Hepatocyte (in vitro differentiated cells): ENCODE measurements at regions not wholly inside any gene's neighbourhood (a gene's known extent, or its start where the extent isn't known, plus 50 kb on each side); places are given as distances from the start of the nearest gene placed in this dataset.

Source experiments
- DNase-seq: peaks from one replicate; pipeline ENCODE4 v3.0.0-alpha.2; 2016; ENCODE audit warnings: low spot score
- H2AFZ ChIP-seq: fragments of 200-600 bp; sonication (generic); 2 replicates; pipeline ENCODE4 v1.6.0; 2016; ENCODE audit warnings: antibody characterized with exemption, mild to moderate bottlenecking
- H3K27ac ChIP-seq: fragments of 200-600 bp; sonication (generic); 2 replicates; pipeline ENCODE4 v1.5.1; 2016; ENCODE audit warnings: mild to moderate bottlenecking
- H3K27me3 ChIP-seq: fragments of 200-600 bp; sonication (generic); 2 replicates; pipeline ENCODE4 v1.6.1; 2016
- H3K36me3 ChIP-seq: fragments of 200-600 bp; sonication (generic); replicated peaks from 2 replicates; pipeline ENCODE4 v1.5.1; 2016; ENCODE audit warnings: low read depth; ENCODE audit not compliant: insufficient read depth
- H3K4me1 ChIP-seq: fragments of 200-600 bp; sonication (generic); 2 replicates; pipeline ENCODE4 v1.5.1; 2016; ENCODE audit warnings: mild to moderate bottlenecking, moderate library complexity; ENCODE audit not compliant: insufficient read depth
- H3K4me2 ChIP-seq: fragments of 200-600 bp; sonication (generic); 2 replicates; pipeline ENCODE4 v1.6.0; 2016
- H3K4me3 ChIP-seq: fragments of 200-600 bp; sonication (generic); 2 replicates; pipeline ENCODE4 v1.5.1; 2016; ENCODE audit warnings: mild to moderate bottlenecking
- H3K79me2 ChIP-seq: fragments of 200-600 bp; sonication (generic); 2 replicates; pipeline ENCODE4 v1.6.0; 2017; ENCODE audit warnings: mild to moderate bottlenecking
- H3K9me2 ChIP-seq: fragments of 200-600 bp; sonication (generic); replicated peaks from 2 replicates; pipeline ENCODE4 v1.6.0; 2017; ENCODE audit warnings: mild to moderate bottlenecking; ENCODE audit not compliant: insufficient read depth
- H3K9me3 ChIP-seq: fragments of 200-600 bp; sonication (generic); 2 replicates; pipeline ENCODE4 v1.5.1; 2016; ENCODE audit warnings: low read depth, mild to moderate bottlenecking
- H4K20me1 ChIP-seq: fragments of 200-600 bp; sonication (generic); 2 replicates; pipeline ENCODE4 v1.6.0; 2016; ENCODE audit warnings: mild to moderate bottlenecking; ENCODE audit not compliant: insufficient read depth, poor library complexity, severe bottlenecking
- CTCF ChIP-seq: fragments of 200-600 bp; sonication (generic); IDR thresholded peaks from 2 replicates; pipeline ENCODE4 v1.5.1; 2016; ENCODE audit warnings: antibody characterized with exemption, mild to moderate bottlenecking; ENCODE audit not compliant: poor library complexity
- EZH2 ChIP-seq: fragments of 200-600 bp; sonication (generic); IDR thresholded peaks from 2 replicates; pipeline ENCODE4 v1.6.1; 2016; ENCODE audit warnings: antibody characterized with exemption, mild to moderate bottlenecking, borderline replicate concordance
- EZH2phosphoT487 ChIP-seq: fragments of 200-600 bp; sonication (generic); IDR thresholded peaks from one replicate; pipeline ENCODE4 v1.6.1; 2018; ENCODE audit warnings: antibody characterized with exemption, mild to moderate bottlenecking, low read depth, moderate library complexity; ENCODE audit not compliant: unreplicated experiment, severe bottlenecking
- WGBS: methylation state at CpG from one replicate; pipeline ENCODE4 v1.1.6; 2016; ENCODE audit warnings: low lambda C conversion rate; ENCODE audit errors: missing lambda C conversion rate; 5-methylcytosine and 5-hydroxymethylcytosine counted together

- Histone ChIP-seq H3K4me3 (no peak overlapping the region), H2AFZ (no peak overlapping the region), H3K27ac (no peak overlapping the region), H3K9me3 (no peaks in the 10 kb centered on the region), H3K79me2 (no peaks in the 10 kb centered on the region), H3K4me2 (no peak overlapping the region), H3K27me3 (no peaks in the 10 kb centered on the region), H3K4me1 (no peaks in the 10 kb centered on the region), H3K36me3 (no peaks in the 10 kb centered on the region), H4K20me1 (no peaks in the 10 kb centered on the region), H3K9me2 (no peaks in the 10 kb centered on the region)
- DNase-seq, result no peak
- 35% methylated on average over 2 of the region's 2 CpGs for WGBS
- TF ChIP-seq EZH2phosphoT487 (no peak), EZH2 (no peak), CTCF (no peak)
These were observed 253.7 kb downstream of the SLC6A15 start for GRCh38 chr12:84658877-84659276.

GRCh38 chr12:84656705-84657104, 255.9 kb downstream of the SLC6A15 start:
- no peak for TF ChIP-seq EZH2phosphoT487
- TF ChIP-seq CTCF, result no peak
- no peak for TF ChIP-seq EZH2
- Histone ChIP-seq H3K4me1 (no peaks in the 10 kb centered on the region), H3K27ac (no peak overlapping the region), H3K4me3 (no peak overlapping the region), H4K20me1 (no peaks in the 10 kb centered on the region), H3K9me3 (no peaks in the 10 kb centered on the region), H3K9me2 (no peaks in the 10 kb centered on the region), H3K27me3 (no peaks in the 10 kb centered on the region), H2AFZ (no peak overlapping the region), H3K36me3 (no peaks in the 10 kb centered on the region), H3K79me2 (no peaks in the 10 kb centered on the region), H3K4me2 (no peak overlapping the region)
- 38% methylated on average over 3 of the region's 3 CpGs for WGBS
- no peak for DNase-seq

GRCh38 chr12:84653482-84653881, 259.1 kb downstream of the SLC6A15 start:
- H3K9me2 ChIP-seq, result no peaks in the 10 kb centered on the region
- no peaks in the 10 kb centered on the region for H3K36me3 ChIP-seq
- DNase-seq, result no peak
- TF ChIP-seq CTCF (no peak), EZH2 (no peak), EZH2phosphoT487 (no peak)
- no peak overlapping the region for H3K4me2 ChIP-seq
- no peaks in the 10 kb centered on the region for H4K20me1 ChIP-seq
- H3K79me2 ChIP-seq, result no peaks in the 10 kb centered on the region
- WGBS, result 95% methylated on average over 2 of the region's 2 CpGs
- no peaks in the 10 kb centered on the region for H3K27me3 ChIP-seq
- no peak overlapping the region for H3K27ac ChIP-seq
- H3K4me3 ChIP-seq, result no peak overlapping the region
- no peaks in the 10 kb centered on the region for H3K4me1 ChIP-seq
- no peak overlapping the region for H2AFZ ChIP-seq
- H3K9me3 ChIP-seq, result no peaks in the 10 kb centered on the region

- no peaks in the 10 kb centered on the region for H3K36me3 ChIP-seq
- no peaks in the 10 kb centered on the region for H3K9me2 ChIP-seq
- H4K20me1 ChIP-seq, result no peaks in the 10 kb centered on the region
- H3K4me2 ChIP-seq, result no peak overlapping the region
- no peaks in the 10 kb centered on the region for H3K4me1 ChIP-seq
- no peaks in the 10 kb centered on the region for H3K79me2 ChIP-seq
- no peaks in the 10 kb centered on the region for H3K9me3 ChIP-seq
- H3K27ac ChIP-seq, result no peak overlapping the region
- no peak overlapping the region for H2AFZ ChIP-seq
- DNase-seq, result no peak
- no peaks in the 10 kb centered on the region for H3K27me3 ChIP-seq
- TF ChIP-seq EZH2 (no peak), EZH2phosphoT487 (no peak), CTCF (no peak)
- no peak overlapping the region for H3K4me3 ChIP-seq
These were observed 264.2 kb downstream of the SLC6A15 start for GRCh38 chr12:84648425-84648824.
